Uterus (tissue), 2 donors: ENCODE measurements at regions not wholly inside any gene's neighbourhood (a gene's known extent, or its start where the extent isn't known, plus 50 kb on each side); places are given as distances from the start of the nearest gene placed in this dataset.

Experiments
- POLR2A ChIP-seq, 2 donors: fragments of 450-650 bp; IDR thresholded peaks; one replicate each; pipeline ENCODE4 v1.6.1; 2016; ENCODE audit warnings: antibody characterized with exemption in 2 of 2, mild to moderate bottlenecking in 1 of 2, moderate library complexity in 1 of 2
- TF ChIP-seq, protein P1 (sequence below), 4 experiments: fragments of 200-600 bp in 2 of 4; fragments of 450-650 bp in 2 of 4; sonication (generic) in 2 of 4; IDR thresholded peaks; one replicate each; pipeline ENCODE4 v1.5.1; 2016 to 2019; ENCODE audit warnings: antibody characterized with exemption in 4 of 4, mild to moderate bottlenecking in 2 of 4, moderate library complexity in 1 of 4

DNA sequence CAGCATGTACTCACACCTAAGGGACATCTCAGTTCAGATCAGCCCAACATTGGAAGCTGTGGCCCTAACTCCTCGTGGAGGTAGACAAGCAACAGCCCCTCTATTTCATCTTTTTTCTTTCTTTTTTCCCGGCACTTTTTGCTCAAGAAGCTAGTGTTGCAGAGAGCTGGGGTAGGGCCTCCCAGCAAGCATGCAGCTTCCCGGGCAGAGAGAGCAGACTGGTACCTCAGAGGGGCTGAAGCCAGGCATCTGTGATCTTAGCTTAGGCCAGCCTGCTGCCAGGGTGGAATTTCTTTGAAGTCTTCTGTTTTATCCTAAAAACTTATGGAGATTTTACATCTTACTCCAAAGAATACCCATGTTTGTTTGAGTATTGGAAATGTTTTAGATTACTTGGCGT lies 195.4 kb downstream of the C16orf95 start:
- TF ChIP-seq, protein P1, sequence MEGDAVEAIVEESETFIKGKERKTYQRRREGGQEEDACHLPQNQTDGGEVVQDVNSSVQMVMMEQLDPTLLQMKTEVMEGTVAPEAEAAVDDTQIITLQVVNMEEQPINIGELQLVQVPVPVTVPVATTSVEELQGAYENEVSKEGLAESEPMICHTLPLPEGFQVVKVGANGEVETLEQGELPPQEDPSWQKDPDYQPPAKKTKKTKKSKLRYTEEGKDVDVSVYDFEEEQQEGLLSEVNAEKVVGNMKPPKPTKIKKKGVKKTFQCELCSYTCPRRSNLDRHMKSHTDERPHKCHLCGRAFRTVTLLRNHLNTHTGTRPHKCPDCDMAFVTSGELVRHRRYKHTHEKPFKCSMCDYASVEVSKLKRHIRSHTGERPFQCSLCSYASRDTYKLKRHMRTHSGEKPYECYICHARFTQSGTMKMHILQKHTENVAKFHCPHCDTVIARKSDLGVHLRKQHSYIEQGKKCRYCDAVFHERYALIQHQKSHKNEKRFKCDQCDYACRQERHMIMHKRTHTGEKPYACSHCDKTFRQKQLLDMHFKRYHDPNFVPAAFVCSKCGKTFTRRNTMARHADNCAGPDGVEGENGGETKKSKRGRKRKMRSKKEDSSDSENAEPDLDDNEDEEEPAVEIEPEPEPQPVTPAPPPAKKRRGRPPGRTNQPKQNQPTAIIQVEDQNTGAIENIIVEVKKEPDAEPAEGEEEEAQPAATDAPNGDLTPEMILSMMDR (IDR thresholded peaks at IDR 0.05): no peak
- no peak for TF ChIP-seq POLR2A (IDR thresholded peaks at IDR 0.05)
